H1 (cell line): ENCODE measurements at regions not wholly inside any gene's neighbourhood (a gene's known extent, or its start where the extent isn't known, plus 50 kb on each side); places are given as distances from the start of the nearest gene placed in this dataset.

ENCODE experiments used
- CTCF ChIA-PET: fragments of 300-600 bp; sonication (Branson Sonifier 250); formaldehyde crosslinking; loops from one replicate; lab custom pipeline; 2021; ENCODE audit not compliant: partially characterized antibody; lab: Charles Lee
- POLR2A ChIA-PET: fragments of 300-600 bp; sonication (Branson Sonifier 250); formaldehyde crosslinking; loops from one replicate; lab custom pipeline; 2021; ENCODE audit warnings: inconsistent platforms; ENCODE audit not compliant: partially characterized antibody; lab: Charles Lee
- DNase-seq, 2 experiments: peaks; one replicate each; pipeline versions ENCODE4 v3.0.0 to v3.0.0-alpha.2; 2010 to 2022; ENCODE audit warnings: low spot score in 2 of 2, low read depth in 1 of 2, mixed read lengths in 1 of 2
- FAIRE-seq: peaks from 2 replicates; lab custom pipeline; 2011; peaks lifted over from hg19 to GRCh38; lab: Jason Lieb, UNC
- H2AFZ ChIP-seq: 2 replicates; pipeline ENCODE4 v1.8.1; 2012; ENCODE audit warnings: low read length, inconsistent platforms
- H2AK5ac ChIP-seq: 2 replicates; pipeline ENCODE4 v1.6.1; 2013; ENCODE audit warnings: low read depth, low read length
- H2BK120ac ChIP-seq: replicated peaks from 2 replicates; pipeline ENCODE3; 2013; ENCODE audit warnings: low read depth, low read length, inconsistent platforms
- H2BK12ac ChIP-seq: 2 replicates; pipeline ENCODE4 v1.6.1; 2013; ENCODE audit warnings: low read depth, low read length
- H2BK15ac ChIP-seq: 2 replicates; pipeline ENCODE4 v1.6.1; 2013; ENCODE audit warnings: low read length
- H2BK20ac ChIP-seq: 2 replicates; pipeline ENCODE4 v1.6.1; 2013; ENCODE audit warnings: low read length
- H2BK5ac ChIP-seq: 2 replicates; pipeline ENCODE4 v1.6.1; 2013; ENCODE audit warnings: low read depth, low read length
- H3K14ac ChIP-seq: 2 replicates; pipeline ENCODE4 v1.6.1; 2013; ENCODE audit warnings: inconsistent platforms; ENCODE audit not compliant: insufficient read length
- H3K18ac ChIP-seq: 2 replicates; pipeline ENCODE4 v1.6.1; 2013; ENCODE audit warnings: low read length; ENCODE audit errors: extremely low read depth
- H3K23ac ChIP-seq: 2 replicates; pipeline ENCODE4 v1.6.1; 2013; ENCODE audit warnings: inconsistent platforms; ENCODE audit not compliant: insufficient read length
- H3K23me2 ChIP-seq: 2 replicates; pipeline ENCODE4 v1.6.1; 2013; ENCODE audit warnings: low read depth, low read length
- H3K27ac ChIP-seq: 2 replicates; pipeline ENCODE4 v1.6.1; 2011; ENCODE audit warnings: low read depth, low read length, inconsistent platforms
- H3K27me3 ChIP-seq, 4 experiments: replicated peaks in 1 of 4; 1 replicate in 1 of 4; 2 replicates in 3 of 4; pipeline versions ENCODE4 v1.6.1 to v1.8.1; 2011 to 2013; ENCODE audit warnings: low read length in 3 of 4, mild to moderate bottlenecking in 3 of 4, inconsistent platforms in 2 of 4, mixed read lengths in 2 of 4, moderate library complexity in 1 of 4; ENCODE audit not compliant: control insufficient read depth in 3 of 4, insufficient read depth in 3 of 4; ENCODE audit errors: extremely low read depth in 1 of 4
- H3K36me3 ChIP-seq, 4 experiments: 2 replicates each; pipeline versions ENCODE4 v1.6.1 to v1.8.1; 2011 to 2013; ENCODE audit warnings: mild to moderate bottlenecking in 4 of 4, low read length in 3 of 4, moderate library complexity in 2 of 4, control low read depth in 1 of 4, inconsistent platforms in 1 of 4; ENCODE audit not compliant: insufficient read depth in 4 of 4, control insufficient read depth in 2 of 4
- H3K4ac ChIP-seq: replicated peaks from 2 replicates; pipeline ENCODE3; 2013; ENCODE audit warnings: low read length, low read depth, mixed read lengths, inconsistent platforms; ENCODE audit not compliant: insufficient read length
- H3K4me1 ChIP-seq, 4 experiments: replicated peaks in 1 of 4; 1 replicate in 1 of 4; 2 replicates in 3 of 4; pipeline versions ENCODE4 v1.6.1 to v1.8.1; 2011 to 2013; ENCODE audit warnings: low read length in 3 of 4, inconsistent platforms in 2 of 4, mixed read lengths in 1 of 4; ENCODE audit not compliant: insufficient read depth in 4 of 4, control insufficient read depth in 3 of 4
- H3K4me2 ChIP-seq, 2 experiments: 2 replicates each; pipeline versions ENCODE4 v1.6.1 to v1.8.1; 2011 to 2013; ENCODE audit warnings: low read depth in 2 of 2, low read length in 2 of 2, control low read depth in 1 of 2, inconsistent platforms in 1 of 2, mild to moderate bottlenecking in 1 of 2; ENCODE audit not compliant: insufficient read depth in 1 of 2
- H3K4me3 ChIP-seq, 4 experiments: fragments of 200-600, 300-600 bp in 1 of 4; sonication (generic), shearing (Covaris generic), sonication (Bioruptor Twin) in 1 of 4; 2 replicates each; pipeline versions ENCODE4 v1.5.1 to v1.8.1; 2011 to 2016; ENCODE audit warnings: low read length in 4 of 4, low read depth in 3 of 4, control low read depth in 2 of 4, inconsistent platforms in 2 of 4, mild to moderate bottlenecking in 2 of 4, mixed read lengths in 1 of 4, moderate library complexity in 1 of 4; ENCODE audit not compliant: insufficient read depth in 2 of 4; ENCODE audit errors: extremely low read depth in 1 of 4
- H3K56ac ChIP-seq: replicated peaks from 2 replicates; pipeline ENCODE3; 2013; ENCODE audit warnings: low read depth, mild to moderate bottlenecking, mixed read lengths, low read length, inconsistent platforms; ENCODE audit not compliant: insufficient read length
- H3K79me1 ChIP-seq: 2 replicates; pipeline ENCODE4 v1.6.1; 2013; ENCODE audit warnings: low read depth, low read length, control low read depth
- H3K79me2 ChIP-seq, 2 experiments: 2 replicates each; pipeline versions ENCODE4 v1.6.1 to v1.8.1; 2012 to 2013; ENCODE audit warnings: low read length in 2 of 2, mild to moderate bottlenecking in 2 of 2, inconsistent platforms in 1 of 2; ENCODE audit not compliant: insufficient read depth in 2 of 2, control insufficient read depth in 1 of 2
- H3K9ac ChIP-seq, 4 experiments: replicated peaks in 1 of 4; 1 replicate in 1 of 4; 2 replicates in 3 of 4; pipeline versions ENCODE4 v1.6.1 to v1.8.1; 2011 to 2013; ENCODE audit warnings: low read depth in 3 of 4, low read length in 3 of 4, control low read depth in 2 of 4, mild to moderate bottlenecking in 2 of 4, moderate library complexity in 2 of 4, inconsistent platforms in 1 of 4; ENCODE audit errors: extremely low read depth in 1 of 4
- H3K9me3 ChIP-seq, 2 experiments: 2 replicates each; pipeline versions ENCODE4 v1.6.1 to v1.8.1; 2012 to 2013; ENCODE audit warnings: mild to moderate bottlenecking in 2 of 2, moderate library complexity in 2 of 2, control low read depth in 1 of 2, inconsistent platforms in 1 of 2, low read depth in 1 of 2, low read length in 1 of 2, mixed read lengths in 1 of 2; ENCODE audit not compliant: insufficient read depth in 2 of 2
- H4K20me1 ChIP-seq, 2 experiments: replicated peaks in 1 of 2; 2 replicates each; pipeline versions ENCODE3 to v1.8.1; 2011 to 2013; ENCODE audit warnings: inconsistent platforms in 2 of 2, low read length in 2 of 2, mild to moderate bottlenecking in 1 of 2; ENCODE audit not compliant: insufficient read depth in 2 of 2, control insufficient read depth in 1 of 2
- H4K5ac ChIP-seq: 2 replicates; pipeline ENCODE4 v1.6.1; 2013; ENCODE audit warnings: low read length, low read depth, mixed read lengths, inconsistent platforms; ENCODE audit not compliant: insufficient read length
- H4K8ac ChIP-seq: 2 replicates; pipeline ENCODE4 v1.8.0; 2013; ENCODE audit warnings: mild to moderate bottlenecking, moderate library complexity, low read length, inconsistent platforms; ENCODE audit not compliant: insufficient read depth; ENCODE audit errors: extremely low read depth
- H4K91ac ChIP-seq: replicated peaks from 2 replicates; pipeline ENCODE3; 2013; ENCODE audit warnings: low read length, mixed read lengths, inconsistent platforms; ENCODE audit not compliant: insufficient read length
- ATF3 ChIP-seq: IDR thresholded peaks from 2 replicates; pipeline ENCODE4 v1.6.1; 2011; ENCODE audit warnings: low read depth, mild to moderate bottlenecking, low read length; ENCODE audit not compliant: insufficient read depth
- CTBP2 ChIP-seq: IDR thresholded peaks from 2 replicates; pipeline ENCODE4 v1.7.0; 2011; ENCODE audit warnings: borderline replicate concordance, mild to moderate bottlenecking, moderate library complexity, mixed read lengths, low read length; ENCODE audit not compliant: insufficient read depth, insufficient read length
- JUN ChIP-seq: IDR thresholded peaks from 2 replicates; pipeline ENCODE4 v1.6.1; 2011; ENCODE audit warnings: low read depth, mild to moderate bottlenecking, improper control_type of control experiment, low read length
- POLR2A ChIP-seq, 2 experiments: IDR thresholded peaks; 1 replicate in 1 of 2; 2 replicates in 1 of 2; pipeline ENCODE4 v1.6.1; 2011; ENCODE audit warnings: low read depth in 2 of 2, low read length in 2 of 2, mild to moderate bottlenecking in 2 of 2; ENCODE audit errors: control extremely low read depth in 1 of 2
- TAF1 ChIP-seq: IDR thresholded peaks from 2 replicates; pipeline ENCODE4 v1.6.1; 2011; ENCODE audit warnings: mild to moderate bottlenecking, low read depth, low read length
- WGBS, 2 experiments: shearing (Covaris generic) in 1 of 2; methylation state at CpG; one replicate each; pipeline versions ENCODE4 v1.1.6 to v1.1.7; 2013 to 2015; ENCODE audit warnings: low lambda C conversion rate in 2 of 2, mixed read lengths in 2 of 2, inconsistent platforms in 1 of 2, low coverage in 1 of 2, missing lambda C conversion rate in 1 of 2; ENCODE audit not compliant: insufficient replicate concordance in 2 of 2, insufficient coverage in 1 of 2, insufficient read length in 1 of 2; ENCODE audit errors: extremely low coverage in 1 of 2, missing lambda C conversion rate in 1 of 2; 5-methylcytosine and 5-hydroxymethylcytosine counted together
- TF ChIP-seq, protein P1 (sequence below): IDR thresholded peaks from 2 replicates; pipeline ENCODE4 v1.6.1; 2012; ENCODE audit warnings: low read length, inconsistent platforms

- no peak overlapping the region for H2BK15ac ChIP-seq
- no peak overlapping the region for H4K8ac ChIP-seq
- no peaks in the 10 kb centered on the region for H3K4me1 ChIP-seq
- no peaks in the 10 kb centered on the region for H3K36me3 ChIP-seq
- no peak for FAIRE-seq
- POLR2A ChIA-PET, result no interaction called here
- no peak overlapping the region for H3K56ac ChIP-seq
- no peaks in the 10 kb centered on the region for H3K79me1 ChIP-seq
- no peak overlapping the region for H3K4ac ChIP-seq
- TF ChIP-seq CTBP2 (no peak), ATF3 (no peak), POLR2A (IDR thresholded peaks at IDR 0.05; ENCODE audit: control extremely low read depth in 1 of 2, low read depth in 2 of 2, low read length in 2 of 2) (no peak), TAF1 (no peak), JUN (no peak)
- TF ChIP-seq, protein P1, sequence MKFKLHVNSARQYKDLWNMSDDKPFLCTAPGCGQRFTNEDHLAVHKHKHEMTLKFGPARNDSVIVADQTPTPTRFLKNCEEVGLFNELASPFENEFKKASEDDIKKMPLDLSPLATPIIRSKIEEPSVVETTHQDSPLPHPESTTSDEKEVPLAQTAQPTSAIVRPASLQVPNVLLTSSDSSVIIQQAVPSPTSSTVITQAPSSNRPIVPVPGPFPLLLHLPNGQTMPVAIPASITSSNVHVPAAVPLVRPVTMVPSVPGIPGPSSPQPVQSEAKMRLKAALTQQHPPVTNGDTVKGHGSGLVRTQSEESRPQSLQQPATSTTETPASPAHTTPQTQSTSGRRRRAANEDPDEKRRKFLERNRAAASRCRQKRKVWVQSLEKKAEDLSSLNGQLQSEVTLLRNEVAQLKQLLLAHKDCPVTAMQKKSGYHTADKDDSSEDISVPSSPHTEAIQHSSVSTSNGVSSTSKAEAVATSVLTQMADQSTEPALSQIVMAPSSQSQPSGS, result no peak
- TF ChIP-seq, all 59 proteins: peak for 0
- Histone ChIP-seq H3K18ac (no peak overlapping the region), H3K23me2 (peaks cover 2% of the 10 kb centered on the region; the same call in 1 of the 2 replicates), H2BK20ac (no peak overlapping the region), H2BK12ac (no peak overlapping the region), H4K20me1 (no peaks in the 10 kb centered on the region), H3K79me2 (no peaks in the 10 kb centered on the region), H3K4me2 (no peak overlapping the region), H3K9me3 (no peaks in the 10 kb centered on the region), H2BK120ac (no peak overlapping the region), H2BK5ac (no peak overlapping the region), H3K14ac (no peak overlapping the region), H3K9ac (no peak overlapping the region), H2AFZ (no peak overlapping the region), H3K27me3 (no peaks in the 10 kb centered on the region), H4K5ac (no peak overlapping the region), H3K27ac (no peak overlapping the region), H3K23ac (no peak overlapping the region), H4K91ac (no peak overlapping the region), H2AK5ac (no peak overlapping the region), H3K4me3 (no peak overlapping the region)
- CTCF ChIA-PET, result interaction anchor here (0.7 to 1.7 kb wide), 2 partner anchors 24 to 1991 kb away, joined by 4 to 6 read pairs; no protein-coding TSS in a partner anchor
- no peak for DNase-seq
- WGBS, 2 experiments, result 75% methylated on average over 4 of the region's 4 CpGs; no CpG with 5 or more reads in 1 of the 2 experiments
Observed at GRCh38 chr11:33946930-33947329, 55.1 kb upstream of the LMO2 start.
